ENCODE measurements at regions not wholly inside any gene's neighbourhood (a gene's known extent, or its start where the extent isn't known, plus 50 kb on each side); places are given as distances from the start of the nearest gene placed in this dataset.
"Not testable (repeated sequence)": the region's sequence is repeated elsewhere in the genome, so short reads cannot be mapped to it uniquely, and the experiment has no call there.

DNA sequence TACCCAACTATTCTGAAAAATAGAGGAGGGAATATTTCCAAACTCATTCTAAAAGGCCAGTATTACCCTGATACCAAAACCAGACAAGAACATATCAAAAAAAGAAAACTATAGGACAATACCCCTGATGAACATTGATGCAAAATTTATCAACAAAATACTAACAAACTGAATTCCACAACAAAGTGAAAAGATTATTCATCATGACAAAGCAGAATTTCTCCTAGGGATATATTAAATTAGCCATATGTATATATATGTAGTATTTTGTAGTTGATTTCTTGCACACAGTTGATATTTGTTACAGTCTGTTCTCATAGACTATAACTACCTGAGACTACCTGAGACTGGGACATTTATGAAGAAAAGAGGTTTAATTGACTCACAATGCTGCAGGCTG lies 495.0 kb upstream of the SPRY2 start:
- in situ Hi-C loops (cut with MboI; ENCODE audit: low sequenced_read_pairs), result no loop called here

DNA sequence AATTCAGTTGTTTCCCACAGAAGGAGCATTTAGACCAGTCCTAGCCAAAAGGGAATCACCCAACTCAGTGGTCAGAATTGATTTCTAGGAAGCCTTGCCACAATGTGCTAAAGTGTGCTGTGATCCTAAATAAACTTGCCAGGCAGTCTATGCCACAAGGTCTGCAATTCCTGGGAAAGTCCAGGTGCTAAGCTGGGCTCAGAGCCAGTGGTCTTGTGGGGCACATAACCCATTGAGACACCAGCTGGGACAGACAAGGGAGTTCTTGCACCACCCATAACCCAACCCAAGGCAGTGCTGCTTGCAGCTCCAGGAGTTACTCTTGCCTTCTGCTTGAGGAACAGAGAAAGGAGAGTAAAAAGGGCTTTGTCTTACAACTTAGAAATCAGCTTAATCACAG lies 489.5 kb upstream of the SPRY2 start:
- in situ Hi-C loops (cut with MboI; ENCODE audit: low sequenced_read_pairs), result no loop called here

- in situ Hi-C loops (cut with MboI; ENCODE audit: low sequenced_read_pairs), result no loop called here
Observed at GRCh38 chr13:80828759-80829158, 487.8 kb upstream of the SPRY2 start.

GRCh38 chr13:80825276-80825675 lies 484.4 kb upstream of the SPRY2 start:
- in situ Hi-C loops (cut with MboI; ENCODE audit: low sequenced_read_pairs), result no loop called here

- in situ Hi-C loops (cut with MboI; ENCODE audit: low sequenced_read_pairs), result no loop called here
Observed at GRCh38 chr13:80824229-80824628, 483.3 kb upstream of the SPRY2 start.

GRCh38 chr13:80823472-80823871 lies 482.5 kb upstream of the SPRY2 start:
- in situ Hi-C loops (cut with MboI; ENCODE audit: low sequenced_read_pairs), result no loop called here

DNA sequence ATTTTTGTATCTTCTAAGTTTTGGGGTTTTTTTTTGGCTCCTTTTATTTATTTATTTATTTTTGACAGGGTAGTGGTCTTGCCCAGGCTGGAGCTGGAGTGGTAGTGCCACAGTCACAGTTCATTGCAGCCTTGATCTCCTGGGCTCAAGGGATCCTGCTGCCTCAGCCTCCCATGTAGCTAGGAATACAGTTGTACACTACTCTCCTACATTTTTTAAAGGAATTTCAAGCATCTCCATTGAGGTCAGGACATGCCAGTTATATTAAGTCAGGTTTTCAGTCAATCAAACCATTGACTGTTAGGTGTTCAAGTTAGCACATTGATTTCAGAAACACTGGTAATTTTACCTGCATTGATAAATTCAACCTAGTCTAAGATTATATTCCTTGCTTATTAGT lies 480.5 kb upstream of the SPRY2 start:
- in situ Hi-C loops (cut with MboI; ENCODE audit: low sequenced_read_pairs), result no loop called here

DNA sequence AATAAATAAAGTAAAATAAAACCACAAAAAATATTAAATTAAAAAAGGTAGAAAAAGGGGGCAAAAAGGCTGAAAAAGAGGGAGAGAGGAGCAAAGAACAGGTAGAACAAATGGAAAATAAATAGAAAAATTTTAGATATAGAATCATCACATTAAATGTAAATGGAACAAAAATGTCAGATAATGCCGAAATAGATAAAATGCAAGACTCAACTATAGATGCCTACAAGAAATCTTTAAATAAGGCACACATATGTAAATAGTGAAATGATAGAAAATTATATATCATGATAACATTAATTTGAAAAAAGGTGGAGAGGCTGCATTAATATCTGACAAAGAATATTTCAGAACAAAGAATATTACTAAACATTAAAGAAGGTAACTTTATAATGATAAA lies 477.1 kb upstream of the SPRY2 start:
- in situ Hi-C loops (cut with MboI; ENCODE audit: low sequenced_read_pairs), result no loop called here

DNA sequence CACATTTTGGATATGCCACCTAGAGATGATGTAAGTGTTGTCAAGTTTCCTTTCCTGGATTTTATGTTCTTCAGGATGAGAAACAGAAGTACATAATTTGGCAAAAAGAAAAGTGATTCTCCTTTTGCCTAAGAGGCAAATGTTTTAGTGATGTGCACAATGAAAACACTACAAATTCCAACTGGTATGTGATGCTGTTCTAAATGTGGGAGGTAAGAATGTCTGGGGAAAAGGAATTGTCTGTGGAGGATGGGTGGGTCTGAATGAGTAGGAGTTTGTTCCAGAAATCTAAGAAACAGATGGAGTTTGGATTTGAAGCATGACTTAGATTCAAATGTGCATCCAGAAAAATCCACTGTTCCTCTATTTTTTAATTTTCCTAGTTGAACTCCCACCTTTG lies 473.6 kb upstream of the SPRY2 start:
- in situ Hi-C loops (cut with MboI; ENCODE audit: low sequenced_read_pairs), result no loop called here

DNA sequence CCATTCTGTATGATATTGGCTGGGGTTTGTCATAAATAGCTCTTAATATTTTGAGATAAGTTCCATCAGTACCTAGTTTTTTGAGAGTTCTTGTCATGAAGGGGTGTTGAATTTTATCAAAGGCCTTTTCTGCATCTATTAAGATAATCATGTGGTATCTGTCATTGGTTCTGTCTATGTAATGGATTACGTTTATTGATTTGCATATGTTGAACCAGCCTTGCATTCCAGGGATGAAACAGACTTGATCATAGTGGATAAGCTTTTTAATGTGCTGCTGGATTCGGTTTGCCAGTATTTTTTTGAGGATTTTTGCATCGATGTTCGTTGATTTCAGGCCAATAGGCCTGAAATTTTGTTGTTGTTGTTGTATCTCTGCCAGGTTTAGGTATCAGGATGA lies 469.4 kb upstream of the SPRY2 start:
- in situ Hi-C loops (cut with MboI; ENCODE audit: low sequenced_read_pairs), result not testable (repeated sequence)

- in situ Hi-C loops (cut with MboI; ENCODE audit: low sequenced_read_pairs), result no loop called here
Observed at GRCh38 chr13:80802946-80803345, 462.0 kb upstream of the SPRY2 start.

DNA sequence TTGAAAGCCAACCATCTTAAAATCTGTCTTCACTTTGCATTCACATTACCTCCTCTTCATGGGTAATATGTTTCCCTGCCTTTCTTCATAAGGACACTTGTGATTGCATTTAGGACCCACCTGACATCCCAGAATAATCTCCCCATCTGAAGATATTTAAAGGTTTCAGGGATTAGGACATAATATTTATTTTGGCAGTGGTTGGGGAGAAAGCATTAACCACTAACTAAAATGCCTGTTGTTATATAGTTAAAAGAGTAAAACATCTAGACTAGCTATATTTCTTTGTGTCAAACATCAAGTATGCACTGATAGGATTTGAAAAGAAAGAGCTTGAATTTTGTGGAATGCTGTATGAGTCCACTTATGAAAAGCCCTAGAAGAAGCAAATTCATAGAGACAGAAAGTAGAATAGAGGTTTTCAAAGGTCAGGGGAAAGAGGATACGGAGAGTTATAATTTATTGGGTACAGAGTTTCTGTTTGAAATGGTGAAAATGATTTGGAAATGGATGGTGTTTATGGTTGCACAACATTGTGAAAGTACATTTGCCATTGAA lies 457.7 kb upstream of the SPRY2 start:
- in situ Hi-C loops (cut with MboI; ENCODE audit: low sequenced_read_pairs), result no loop called here

- in situ Hi-C loops (cut with MboI; ENCODE audit: low sequenced_read_pairs), result no loop called here
Observed at GRCh38 chr13:80787604-80788003, 446.7 kb upstream of the SPRY2 start.

- in situ Hi-C loops (cut with MboI; ENCODE audit: low sequenced_read_pairs), result no loop called here
Observed at GRCh38 chr13:80783926-80784565, 443.1 kb upstream of the SPRY2 start.

- in situ Hi-C loops (cut with MboI; ENCODE audit: low sequenced_read_pairs), result no loop called here
Observed at GRCh38 chr13:80782441-80782840, 441.5 kb upstream of the SPRY2 start.

DNA sequence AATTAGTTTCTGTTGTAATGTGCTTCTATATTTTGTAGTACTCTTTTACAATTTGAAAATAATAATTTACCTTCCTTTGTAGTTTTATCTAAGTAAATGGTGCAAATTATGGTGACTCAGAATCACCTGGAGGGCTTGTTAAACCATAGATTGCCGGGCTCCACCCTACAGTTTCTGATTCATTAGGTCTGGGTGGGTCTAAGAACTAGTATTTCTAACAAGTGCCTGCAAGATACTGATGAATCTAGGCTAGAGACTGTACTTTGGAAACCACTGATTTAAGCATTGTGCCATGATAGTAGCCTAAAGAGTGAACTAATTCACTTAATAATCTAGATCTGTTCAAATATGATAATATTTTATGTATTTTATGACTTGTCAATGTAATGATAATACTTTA lies 437.4 kb upstream of the SPRY2 start:
- in situ Hi-C loops (cut with MboI; ENCODE audit: low sequenced_read_pairs), result no loop called here

DNA sequence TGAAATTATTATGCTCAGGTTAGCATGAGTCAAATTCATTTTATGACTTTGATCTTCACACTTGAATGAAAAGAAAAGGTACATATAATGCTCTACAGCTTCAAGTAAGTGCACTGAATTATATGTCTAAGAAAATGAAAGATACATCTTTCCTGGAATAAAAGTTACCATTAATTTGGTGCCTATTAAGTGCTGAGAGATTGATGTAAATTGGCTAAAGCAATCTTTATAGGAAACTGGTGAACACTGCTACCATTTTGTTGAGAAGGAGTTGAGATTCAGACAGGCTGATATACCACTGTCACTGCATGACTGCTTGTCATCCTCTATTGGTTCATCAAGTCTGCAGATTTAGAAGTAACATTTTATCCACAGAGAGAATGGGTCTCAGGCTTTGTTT lies 416.8 kb upstream of the SPRY2 start:
- in situ Hi-C loops (cut with MboI; ENCODE audit: low sequenced_read_pairs), result no loop called here

GRCh38 chr13:80755910-80756309 lies 415.0 kb upstream of the SPRY2 start:
- in situ Hi-C loops (cut with MboI; ENCODE audit: low sequenced_read_pairs), result no loop called here

GRCh38 chr13:80754441-80754840 lies 413.5 kb upstream of the SPRY2 start:
- in situ Hi-C loops (cut with MboI; ENCODE audit: low sequenced_read_pairs), result no loop called here

DNA sequence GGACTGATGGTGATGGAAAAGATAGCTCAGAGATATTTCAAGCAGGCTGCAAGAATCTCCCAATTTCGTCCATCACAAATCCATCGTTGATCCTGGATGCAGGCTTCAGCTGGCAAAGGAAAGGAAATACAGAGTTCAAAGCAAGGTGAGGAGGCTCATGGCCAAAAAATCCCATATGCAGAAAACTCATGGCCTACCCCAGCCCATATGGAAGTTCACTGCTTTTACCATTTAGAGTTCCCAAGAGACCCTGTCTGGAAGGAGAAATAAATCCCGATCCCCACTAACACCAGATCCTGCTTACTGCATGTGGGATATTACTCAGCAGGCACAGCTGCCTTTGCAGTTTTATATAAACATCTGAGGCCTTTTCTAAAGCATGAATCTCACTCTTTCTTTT lies 412.9 kb upstream of the SPRY2 start:
- in situ Hi-C loops (cut with MboI; ENCODE audit: low sequenced_read_pairs), result no loop called here

DNA sequence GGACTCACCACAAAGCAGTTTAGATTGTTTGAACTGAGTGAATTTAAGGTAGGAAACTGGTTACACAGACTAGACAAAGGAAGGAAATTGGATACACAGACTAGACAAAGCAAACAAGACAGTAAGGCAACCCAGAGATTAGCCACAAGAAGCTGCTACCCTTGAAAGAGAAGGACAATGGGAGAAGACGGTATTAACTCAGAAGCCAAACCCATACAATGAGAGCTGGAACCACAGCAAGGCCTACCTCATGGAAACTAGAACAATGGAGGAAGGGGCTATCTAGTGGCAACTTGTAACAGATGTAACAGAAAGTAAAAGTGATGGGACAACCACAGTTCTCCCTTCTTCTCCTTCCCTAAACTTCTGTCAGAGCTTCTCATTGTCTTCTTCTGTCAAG lies 410.9 kb upstream of the SPRY2 start:
- in situ Hi-C loops (cut with MboI; ENCODE audit: low sequenced_read_pairs), result no loop called here

GRCh38 chr13:80744147-80744914 lies 403.4 kb upstream of the SPRY2 start:
- in situ Hi-C loops (cut with MboI; ENCODE audit: low sequenced_read_pairs), result no loop called here
